ENCODE measurements at regions not wholly inside any gene's neighbourhood (a gene's known extent, or its start where the extent isn't known, plus 50 kb on each side); places are given as distances from the start of the nearest gene placed in this dataset.

GRCh38 chr20:50272724-50273446 lies 82.3 kb downstream of the CEBPB start:
- DNase-seq (no peak), ATAC-seq (ENCODE audit: insufficient read depth, low read depth) (no peak)
- Histone ChIP-seq H3K4me3 (ENCODE audit: low read depth in 1 of 2, low read length in 2 of 2) (no peak overlapping the region), H2AFZ (ENCODE audit: low read depth, low read length) (no peak overlapping the region), H3K36me3 (ENCODE audit: insufficient read depth, low read length) (no peaks in the 10 kb centered on the region), H3K27me3 (ENCODE audit: insufficient read depth, low read length, poor library complexity) (no peaks in the 10 kb centered on the region), H3K79me2 (ENCODE audit: insufficient read depth, low read length) (no peaks in the 10 kb centered on the region), H3K27ac (ENCODE audit: low read length) (no peak overlapping the region), H3K9ac (ENCODE audit: low read depth, low read length) (no peak overlapping the region), H3K9me3 (ENCODE audit: insufficient read depth, low read length, severe bottlenecking) (no peaks in the 10 kb centered on the region), H4K20me1 (ENCODE audit: insufficient read depth, low read length) (peaks cover 5% of the 10 kb centered on the region; the same call in 1 of the 2 replicates), H3K4me2 (ENCODE audit: insufficient read depth, low read length) (no peak overlapping the region), H3K4me1 (ENCODE audit: insufficient read depth, low read length) (no peaks in the 10 kb centered on the region)
- TF ChIP-seq, protein P1, sequence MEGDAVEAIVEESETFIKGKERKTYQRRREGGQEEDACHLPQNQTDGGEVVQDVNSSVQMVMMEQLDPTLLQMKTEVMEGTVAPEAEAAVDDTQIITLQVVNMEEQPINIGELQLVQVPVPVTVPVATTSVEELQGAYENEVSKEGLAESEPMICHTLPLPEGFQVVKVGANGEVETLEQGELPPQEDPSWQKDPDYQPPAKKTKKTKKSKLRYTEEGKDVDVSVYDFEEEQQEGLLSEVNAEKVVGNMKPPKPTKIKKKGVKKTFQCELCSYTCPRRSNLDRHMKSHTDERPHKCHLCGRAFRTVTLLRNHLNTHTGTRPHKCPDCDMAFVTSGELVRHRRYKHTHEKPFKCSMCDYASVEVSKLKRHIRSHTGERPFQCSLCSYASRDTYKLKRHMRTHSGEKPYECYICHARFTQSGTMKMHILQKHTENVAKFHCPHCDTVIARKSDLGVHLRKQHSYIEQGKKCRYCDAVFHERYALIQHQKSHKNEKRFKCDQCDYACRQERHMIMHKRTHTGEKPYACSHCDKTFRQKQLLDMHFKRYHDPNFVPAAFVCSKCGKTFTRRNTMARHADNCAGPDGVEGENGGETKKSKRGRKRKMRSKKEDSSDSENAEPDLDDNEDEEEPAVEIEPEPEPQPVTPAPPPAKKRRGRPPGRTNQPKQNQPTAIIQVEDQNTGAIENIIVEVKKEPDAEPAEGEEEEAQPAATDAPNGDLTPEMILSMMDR (IDR thresholded peaks at IDR 0.05; ENCODE audit: borderline replicate concordance, extremely low read depth, low read length, poor library complexity, severe bottlenecking): no peak
- TF ChIP-seq EZH2 (IDR thresholded peaks at IDR 0.05; ENCODE audit: borderline replicate concordance, low read depth, low read length, severe bottlenecking): no peak

GRCh38 chr20:50273601-50274491 lies 83.2 kb downstream of the CEBPB start:
- H3K27me3 ChIP-seq (ENCODE audit: insufficient read depth, low read length, poor library complexity): no peaks in the 10 kb centered on the region
- no peak overlapping the region for H3K27ac ChIP-seq (ENCODE audit: low read length)
- no peak overlapping the region for H3K4me3 ChIP-seq (ENCODE audit: low read depth in 1 of 2, low read length in 2 of 2)
- H3K4me2 ChIP-seq (ENCODE audit: insufficient read depth, low read length): no peak overlapping the region
- H4K20me1 ChIP-seq (ENCODE audit: insufficient read depth, low read length): peaks cover 5% of the 10 kb centered on the region; the same call in 1 of the 2 replicates
- H3K4me1 ChIP-seq (ENCODE audit: insufficient read depth, low read length): no peaks in the 10 kb centered on the region
- H3K9ac ChIP-seq (ENCODE audit: low read depth, low read length): no peak overlapping the region
- H3K79me2 ChIP-seq (ENCODE audit: insufficient read depth, low read length): no peaks in the 10 kb centered on the region
- DNase-seq: no peak
- no peak overlapping the region for H2AFZ ChIP-seq (ENCODE audit: low read depth, low read length)
- H3K9me3 ChIP-seq (ENCODE audit: insufficient read depth, low read length, severe bottlenecking): no peaks in the 10 kb centered on the region
- no peak for ATAC-seq (ENCODE audit: insufficient read depth, low read depth)
- no peaks in the 10 kb centered on the region for H3K36me3 ChIP-seq (ENCODE audit: insufficient read depth, low read length)
- no peak for TF ChIP-seq EZH2 (IDR thresholded peaks at IDR 0.05; ENCODE audit: borderline replicate concordance, low read depth, low read length, severe bottlenecking)
- TF ChIP-seq, protein P1 (IDR thresholded peaks at IDR 0.05; ENCODE audit: borderline replicate concordance, extremely low read depth, low read length, poor library complexity, severe bottlenecking): no peak

DNA sequence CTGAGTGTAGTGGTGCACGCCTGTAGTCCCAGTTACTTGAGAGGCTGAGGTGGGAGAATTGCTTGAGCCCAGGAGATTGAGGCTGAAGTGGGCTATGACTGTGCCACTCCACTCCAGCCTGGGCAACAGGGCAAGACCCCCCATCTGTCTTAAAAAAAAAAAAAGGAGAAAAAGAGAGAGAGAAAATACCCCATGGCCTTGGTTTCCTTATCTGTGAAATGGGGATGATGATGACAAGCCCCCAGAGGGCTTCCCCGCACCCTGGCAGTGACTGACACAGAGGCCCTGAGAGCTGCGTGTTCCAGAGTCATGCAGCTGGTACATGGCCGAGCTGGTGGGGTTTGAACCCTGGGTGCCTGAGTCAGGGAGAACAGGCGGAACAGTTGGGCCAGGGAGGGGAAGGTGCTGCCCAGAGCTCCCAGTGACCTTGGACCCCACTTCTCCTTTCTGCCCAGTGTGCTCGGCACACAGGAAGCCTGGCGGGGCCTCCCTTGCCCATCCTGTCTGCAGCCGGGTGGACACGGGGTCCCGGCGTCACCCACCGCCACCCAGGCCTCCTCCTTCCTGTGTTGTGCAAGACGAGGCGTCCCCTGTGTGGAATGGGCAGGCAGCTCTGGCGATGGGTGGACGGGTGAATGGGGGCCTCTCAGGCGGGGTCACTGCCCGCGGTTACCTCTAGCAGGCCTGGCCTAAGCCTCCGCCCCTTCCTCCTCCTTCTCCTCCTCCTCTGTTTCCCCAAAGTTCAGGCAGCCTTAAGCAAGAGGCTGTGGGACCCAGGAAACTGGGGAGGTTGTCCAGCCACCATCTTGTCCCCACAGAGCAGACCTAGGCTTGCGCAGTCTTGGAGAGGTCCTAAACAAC lies 84.2 kb downstream of the CEBPB start:
- Histone ChIP-seq H4K20me1 (ENCODE audit: insufficient read depth, low read length) (peaks cover 8% of the 10 kb centered on the region; the same call in 1 of the 2 replicates), H3K4me3 (ENCODE audit: low read depth in 1 of 2, low read length in 2 of 2) (no peak overlapping the region), H3K4me1 (ENCODE audit: insufficient read depth, low read length) (no peaks in the 10 kb centered on the region), H3K36me3 (ENCODE audit: insufficient read depth, low read length) (no peaks in the 10 kb centered on the region), H3K4me2 (ENCODE audit: insufficient read depth, low read length) (no peak overlapping the region), H2AFZ (ENCODE audit: low read depth, low read length) (no peak overlapping the region), H3K27ac (ENCODE audit: low read length) (no peak overlapping the region), H3K9me3 (ENCODE audit: insufficient read depth, low read length, severe bottlenecking) (no peaks in the 10 kb centered on the region), H3K79me2 (ENCODE audit: insufficient read depth, low read length) (no peaks in the 10 kb centered on the region), H3K9ac (ENCODE audit: low read depth, low read length) (no peak overlapping the region), H3K27me3 (ENCODE audit: insufficient read depth, low read length, poor library complexity) (no peaks in the 10 kb centered on the region)
- TF ChIP-seq, protein P1 (IDR thresholded peaks at IDR 0.05; ENCODE audit: borderline replicate concordance, extremely low read depth, low read length, poor library complexity, severe bottlenecking): no peak
- no peak for TF ChIP-seq EZH2 (IDR thresholded peaks at IDR 0.05; ENCODE audit: borderline replicate concordance, low read depth, low read length, severe bottlenecking)
- DNase-seq (no peak), ATAC-seq (ENCODE audit: insufficient read depth, low read depth) (no peak)

Data from DND-41 (cell line).